ENCODE measurements at regions not wholly inside any gene's neighbourhood (a gene's known extent, or its start where the extent isn't known, plus 50 kb on each side); places are given as distances from the start of the nearest gene placed in this dataset.
"Not testable (repeated sequence)": the region's sequence is repeated elsewhere in the genome, so short reads cannot be mapped to it uniquely, and the experiment has no call there.

DNA sequence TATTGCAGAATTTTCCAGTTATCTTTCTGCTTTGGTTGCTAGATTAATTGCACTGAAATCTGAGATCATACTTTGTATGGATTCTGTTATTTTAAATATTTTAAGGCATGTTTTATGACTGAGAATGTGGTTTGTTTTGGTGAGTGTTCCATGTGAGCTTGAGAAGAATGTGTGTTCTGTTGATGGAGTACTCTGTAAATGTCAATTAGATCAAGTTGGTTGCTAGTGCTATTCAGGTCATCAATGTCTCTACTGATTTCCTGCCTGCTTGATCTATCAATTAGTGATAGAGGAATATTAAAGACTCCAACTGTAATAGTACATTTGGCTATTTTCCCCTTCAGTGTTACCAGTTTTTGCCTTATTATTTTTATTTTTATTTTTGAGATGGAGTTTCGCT is 64.3 kb upstream of the SHANK2 start:
- TF ChIP-seq, protein P1, sequence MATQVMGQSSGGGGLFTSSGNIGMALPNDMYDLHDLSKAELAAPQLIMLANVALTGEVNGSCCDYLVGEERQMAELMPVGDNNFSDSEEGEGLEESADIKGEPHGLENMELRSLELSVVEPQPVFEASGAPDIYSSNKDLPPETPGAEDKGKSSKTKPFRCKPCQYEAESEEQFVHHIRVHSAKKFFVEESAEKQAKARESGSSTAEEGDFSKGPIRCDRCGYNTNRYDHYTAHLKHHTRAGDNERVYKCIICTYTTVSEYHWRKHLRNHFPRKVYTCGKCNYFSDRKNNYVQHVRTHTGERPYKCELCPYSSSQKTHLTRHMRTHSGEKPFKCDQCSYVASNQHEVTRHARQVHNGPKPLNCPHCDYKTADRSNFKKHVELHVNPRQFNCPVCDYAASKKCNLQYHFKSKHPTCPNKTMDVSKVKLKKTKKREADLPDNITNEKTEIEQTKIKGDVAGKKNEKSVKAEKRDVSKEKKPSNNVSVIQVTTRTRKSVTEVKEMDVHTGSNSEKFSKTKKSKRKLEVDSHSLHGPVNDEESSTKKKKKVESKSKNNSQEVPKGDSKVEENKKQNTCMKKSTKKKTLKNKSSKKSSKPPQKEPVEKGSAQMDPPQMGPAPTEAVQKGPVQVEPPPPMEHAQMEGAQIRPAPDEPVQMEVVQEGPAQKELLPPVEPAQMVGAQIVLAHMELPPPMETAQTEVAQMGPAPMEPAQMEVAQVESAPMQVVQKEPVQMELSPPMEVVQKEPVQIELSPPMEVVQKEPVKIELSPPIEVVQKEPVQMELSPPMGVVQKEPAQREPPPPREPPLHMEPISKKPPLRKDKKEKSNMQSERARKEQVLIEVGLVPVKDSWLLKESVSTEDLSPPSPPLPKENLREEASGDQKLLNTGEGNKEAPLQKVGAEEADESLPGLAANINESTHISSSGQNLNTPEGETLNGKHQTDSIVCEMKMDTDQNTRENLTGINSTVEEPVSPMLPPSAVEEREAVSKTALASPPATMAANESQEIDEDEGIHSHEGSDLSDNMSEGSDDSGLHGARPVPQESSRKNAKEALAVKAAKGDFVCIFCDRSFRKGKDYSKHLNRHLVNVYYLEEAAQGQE (IDR thresholded peaks at IDR 0.05; ENCODE audit: borderline replicate concordance) = no peak
- TF ChIP-seq EP300 (conservative IDR thresholded peaks at IDR 0.05; ENCODE audit: poor library complexity, severe bottlenecking) (no peak), SMC3 (conservative IDR thresholded peaks at IDR 0.05; ENCODE audit: poor library complexity) (no peak), EZH2 (IDR thresholded peaks at IDR 0.05; ENCODE audit: borderline replicate concordance, insufficient read depth, low read length, poor library complexity, severe bottlenecking) (no peak), POLR2AphosphoS5 (IDR thresholded peaks at IDR 0.05) (no peak), TAF1 (IDR thresholded peaks at IDR 0.05; ENCODE audit: low read depth) (no peak), RAD21 (conservative IDR thresholded peaks at IDR 0.05) (no peak), MXI1 (conservative IDR thresholded peaks at IDR 0.05; ENCODE audit: poor library complexity, severe bottlenecking) (no peak)
- TF ChIP-seq, protein P2, sequence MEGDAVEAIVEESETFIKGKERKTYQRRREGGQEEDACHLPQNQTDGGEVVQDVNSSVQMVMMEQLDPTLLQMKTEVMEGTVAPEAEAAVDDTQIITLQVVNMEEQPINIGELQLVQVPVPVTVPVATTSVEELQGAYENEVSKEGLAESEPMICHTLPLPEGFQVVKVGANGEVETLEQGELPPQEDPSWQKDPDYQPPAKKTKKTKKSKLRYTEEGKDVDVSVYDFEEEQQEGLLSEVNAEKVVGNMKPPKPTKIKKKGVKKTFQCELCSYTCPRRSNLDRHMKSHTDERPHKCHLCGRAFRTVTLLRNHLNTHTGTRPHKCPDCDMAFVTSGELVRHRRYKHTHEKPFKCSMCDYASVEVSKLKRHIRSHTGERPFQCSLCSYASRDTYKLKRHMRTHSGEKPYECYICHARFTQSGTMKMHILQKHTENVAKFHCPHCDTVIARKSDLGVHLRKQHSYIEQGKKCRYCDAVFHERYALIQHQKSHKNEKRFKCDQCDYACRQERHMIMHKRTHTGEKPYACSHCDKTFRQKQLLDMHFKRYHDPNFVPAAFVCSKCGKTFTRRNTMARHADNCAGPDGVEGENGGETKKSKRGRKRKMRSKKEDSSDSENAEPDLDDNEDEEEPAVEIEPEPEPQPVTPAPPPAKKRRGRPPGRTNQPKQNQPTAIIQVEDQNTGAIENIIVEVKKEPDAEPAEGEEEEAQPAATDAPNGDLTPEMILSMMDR (IDR thresholded peaks at IDR 0.05; ENCODE audit: poor library complexity, severe bottlenecking) = no peak
- Histone ChIP-seq H3K9ac (ENCODE audit: low read length) (no peak overlapping the region), H3K79me2 (replicated peaks; ENCODE audit: insufficient read depth, low read length) (no peaks in the 10 kb centered on the region), H3K27me3 (ENCODE audit: insufficient read depth, low read depth, low read length) (no peaks in the 10 kb centered on the region), H3K4me2 (ENCODE audit: low read length) (no peak overlapping the region), H3K9me2 (ENCODE audit: insufficient read depth, low read length) (no peaks in the 10 kb centered on the region), H3K4me3 (ENCODE audit: low read length) (no peak overlapping the region), H4K20me1 (ENCODE audit: insufficient read depth) (no peaks in the 10 kb centered on the region), H3K27ac (ENCODE audit: low read length) (no peak overlapping the region), H3K36me3 (ENCODE audit: insufficient read depth, low read length) (no peaks in the 10 kb centered on the region), H3F3A (ENCODE audit: insufficient read depth, low read length, poor library complexity, severe bottlenecking) (no peaks in the 10 kb centered on the region), H3K9me3 (ENCODE audit: low read length) (no peaks in the 10 kb centered on the region), H2AFZ (ENCODE audit: low read depth, low read length) (no peak overlapping the region)

DNA sequence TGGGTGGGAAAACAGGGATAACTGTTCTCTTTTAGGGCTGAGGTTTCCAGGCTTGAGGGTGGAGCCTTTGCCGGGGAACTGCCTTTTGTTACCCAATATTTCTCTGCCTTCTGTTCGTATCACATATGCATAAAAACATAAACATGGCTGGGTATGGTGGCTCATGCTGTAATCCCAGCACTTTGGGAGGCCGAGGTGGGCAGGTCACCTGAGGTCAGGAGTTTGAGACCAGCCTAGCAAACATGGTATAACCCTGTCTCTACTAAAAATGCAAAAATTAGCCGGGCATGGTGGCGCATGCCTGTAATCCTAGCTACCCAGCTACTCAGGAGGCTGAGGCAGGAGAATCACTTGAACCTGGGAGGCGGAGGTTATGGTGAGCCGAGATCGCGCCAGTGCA is 60.2 kb upstream of the SHANK2 start:
- H3K27ac ChIP-seq (ENCODE audit: low read length); H2AFZ ChIP-seq (ENCODE audit: low read depth, low read length); H3K9ac ChIP-seq (ENCODE audit: low read length); H3K4me3 ChIP-seq (ENCODE audit: low read length); H3K79me2 ChIP-seq (replicated peaks; ENCODE audit: insufficient read depth, low read length); H3K9me3 ChIP-seq (ENCODE audit: low read length); H3K27me3 ChIP-seq (ENCODE audit: insufficient read depth, low read depth, low read length); H3F3A ChIP-seq (ENCODE audit: insufficient read depth, low read length, poor library complexity, severe bottlenecking); H3K9me2 ChIP-seq (ENCODE audit: insufficient read depth, low read length); H3K4me2 ChIP-seq (ENCODE audit: low read length); H3K36me3 ChIP-seq (ENCODE audit: insufficient read depth, low read length); H4K20me1 ChIP-seq (ENCODE audit: insufficient read depth): not testable (repeated sequence)

GRCh38 chr11:71311928-71312510 is 59.6 kb upstream of the SHANK2 start:
- Histone ChIP-seq H4K20me1 (ENCODE audit: insufficient read depth) (no peaks in the 10 kb centered on the region), H3K9me3 (ENCODE audit: low read length) (no peaks in the 10 kb centered on the region), H3K27ac (ENCODE audit: low read length) (no peak overlapping the region), H3F3A (ENCODE audit: insufficient read depth, low read length, poor library complexity, severe bottlenecking) (no peaks in the 10 kb centered on the region), H3K27me3 (ENCODE audit: insufficient read depth, low read depth, low read length) (no peaks in the 10 kb centered on the region), H3K79me2 (replicated peaks; ENCODE audit: insufficient read depth, low read length) (no peaks in the 10 kb centered on the region), H3K9me2 (ENCODE audit: insufficient read depth, low read length) (no peaks in the 10 kb centered on the region), H3K9ac (ENCODE audit: low read length) (no peak overlapping the region), H3K4me2 (ENCODE audit: low read length) (no peak overlapping the region), H3K4me3 (ENCODE audit: low read length) (no peak overlapping the region), H3K36me3 (ENCODE audit: insufficient read depth, low read length) (no peaks in the 10 kb centered on the region), H2AFZ (ENCODE audit: low read depth, low read length) (no peak overlapping the region)
- no peak for TF ChIP-seq EP300 (conservative IDR thresholded peaks at IDR 0.05; ENCODE audit: poor library complexity, severe bottlenecking)
- no peak for TF ChIP-seq SMC3 (conservative IDR thresholded peaks at IDR 0.05; ENCODE audit: poor library complexity)
- TF ChIP-seq, protein P1 (IDR thresholded peaks at IDR 0.05; ENCODE audit: borderline replicate concordance) = no peak
- TF ChIP-seq TAF1 (IDR thresholded peaks at IDR 0.05; ENCODE audit: low read depth) = no peak
- TF ChIP-seq MXI1 (conservative IDR thresholded peaks at IDR 0.05; ENCODE audit: poor library complexity, severe bottlenecking) = no peak
- TF ChIP-seq POLR2AphosphoS5 (IDR thresholded peaks at IDR 0.05) = no peak
- TF ChIP-seq RAD21 (conservative IDR thresholded peaks at IDR 0.05) = no peak
- TF ChIP-seq EZH2 (IDR thresholded peaks at IDR 0.05; ENCODE audit: borderline replicate concordance, insufficient read depth, low read length, poor library complexity, severe bottlenecking) = no peak
